HG02970 (cell line): ENCODE measurements at regions not wholly inside any gene's neighbourhood (a gene's known extent, or its start where the extent isn't known, plus 50 kb on each side); places are given as distances from the start of the nearest gene placed in this dataset.

Experiments
- ATAC-seq: cut with Tn5 transposase; IDR thresholded peaks from one replicate; pipeline ENCODE4 v1.9.1; 2021; ENCODE audit warnings: mild to moderate bottlenecking, moderate library complexity, moderate number of reproducible peaks; ENCODE audit not compliant: unreplicated experiment, low FRiP score

- ATAC-seq = no peak
Measured at GRCh38 chr21:18191139-18191538, 53.5 kb upstream of the CHODL start.

DNA sequence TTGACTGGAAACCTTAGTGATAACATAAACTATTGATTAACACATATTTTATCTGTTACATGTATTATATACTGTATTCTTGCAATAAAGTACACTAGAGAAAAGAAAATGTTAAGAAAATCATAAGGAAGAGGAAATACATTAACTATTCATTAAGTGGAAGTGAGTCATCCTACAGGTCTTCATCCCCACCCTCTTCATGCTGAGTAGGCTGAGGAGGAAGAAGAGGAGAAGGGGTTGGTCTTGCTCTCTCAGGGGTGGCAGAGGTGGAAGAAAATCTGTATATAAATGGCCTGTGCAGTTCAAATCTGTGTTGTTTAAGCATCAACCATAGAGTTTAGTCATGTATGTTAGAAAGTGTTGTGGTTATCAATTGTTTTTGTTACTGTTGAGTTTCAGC lies 66.1 kb upstream of the CHODL start:
- ATAC-seq = no peak

DNA sequence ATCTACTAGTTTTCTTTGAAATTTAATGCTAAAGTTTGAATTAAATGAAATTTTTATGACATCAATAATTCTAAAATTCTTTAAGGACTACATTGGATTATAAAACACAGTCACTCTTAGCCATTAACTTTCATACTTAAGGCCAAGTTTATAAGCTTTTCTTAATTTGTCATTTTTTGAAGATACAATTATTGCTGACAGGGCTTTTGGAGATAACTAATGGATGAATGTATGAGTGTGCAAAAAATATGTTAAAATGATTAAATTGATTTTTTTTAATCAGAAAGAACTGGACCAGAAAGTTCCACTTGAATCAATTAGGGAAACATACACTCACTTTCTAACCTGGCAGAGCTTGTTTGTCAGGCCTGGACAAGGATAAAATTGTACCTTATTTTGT lies 70.3 kb upstream of the CHODL start:
- ATAC-seq = no peak

GRCh38 chr21:18170829-18171228 lies 73.8 kb upstream of the CHODL start:
- no peak for ATAC-seq

DNA sequence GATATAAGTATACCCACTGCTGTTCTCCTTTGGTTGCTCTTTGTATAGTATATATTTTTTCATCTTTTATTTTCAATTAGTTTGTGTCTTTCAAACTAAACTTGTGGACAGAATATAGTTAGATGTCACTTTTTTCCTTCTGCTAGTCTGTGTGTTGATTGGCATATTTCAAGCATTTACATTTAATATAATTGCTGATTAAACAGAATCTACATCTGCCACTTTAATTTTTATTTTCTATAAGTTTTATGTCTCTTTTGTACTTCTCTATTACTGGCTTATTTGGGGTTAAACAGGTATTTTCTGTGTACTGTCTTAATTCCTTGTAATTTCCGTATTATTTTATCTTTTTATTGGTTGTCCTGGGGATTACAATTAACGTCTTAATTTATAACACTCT lies 74.4 kb upstream of the CHODL start:
- no peak for ATAC-seq

DNA sequence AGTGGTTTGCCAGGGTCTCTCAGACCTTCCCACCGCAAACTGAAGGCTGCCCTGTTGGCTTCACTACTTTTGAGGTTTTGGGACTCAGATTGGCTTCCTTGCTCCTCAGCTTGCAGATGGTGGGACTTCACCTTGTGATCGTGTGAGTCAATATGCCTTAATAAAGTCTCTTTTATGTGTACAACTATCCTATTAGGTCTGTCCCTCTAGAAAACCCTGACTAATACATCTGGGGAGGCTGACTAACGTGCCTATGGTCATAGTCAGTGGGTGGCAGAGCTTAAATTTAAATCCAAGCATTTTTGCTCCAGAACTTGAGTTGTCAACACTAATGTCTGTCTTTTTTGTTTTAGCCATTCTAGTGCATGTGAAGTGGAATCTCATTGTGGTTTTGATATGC lies 76.5 kb upstream of the CHODL start:
- ATAC-seq = no peak

GRCh38 chr21:18164933-18165332 lies 79.7 kb upstream of the CHODL start:
- no peak for ATAC-seq

GRCh38 chr21:18164483-18164882 lies 80.2 kb upstream of the CHODL start:
- ATAC-seq = no peak

GRCh38 chr21:18163956-18164355 lies 80.7 kb upstream of the CHODL start:
- ATAC-seq = no peak

GRCh38 chr21:18161841-18162240 lies 82.8 kb upstream of the CHODL start:
- no peak for ATAC-seq

GRCh38 chr21:18157406-18157805 lies 87.2 kb upstream of the CHODL start:
- ATAC-seq = no peak

DNA sequence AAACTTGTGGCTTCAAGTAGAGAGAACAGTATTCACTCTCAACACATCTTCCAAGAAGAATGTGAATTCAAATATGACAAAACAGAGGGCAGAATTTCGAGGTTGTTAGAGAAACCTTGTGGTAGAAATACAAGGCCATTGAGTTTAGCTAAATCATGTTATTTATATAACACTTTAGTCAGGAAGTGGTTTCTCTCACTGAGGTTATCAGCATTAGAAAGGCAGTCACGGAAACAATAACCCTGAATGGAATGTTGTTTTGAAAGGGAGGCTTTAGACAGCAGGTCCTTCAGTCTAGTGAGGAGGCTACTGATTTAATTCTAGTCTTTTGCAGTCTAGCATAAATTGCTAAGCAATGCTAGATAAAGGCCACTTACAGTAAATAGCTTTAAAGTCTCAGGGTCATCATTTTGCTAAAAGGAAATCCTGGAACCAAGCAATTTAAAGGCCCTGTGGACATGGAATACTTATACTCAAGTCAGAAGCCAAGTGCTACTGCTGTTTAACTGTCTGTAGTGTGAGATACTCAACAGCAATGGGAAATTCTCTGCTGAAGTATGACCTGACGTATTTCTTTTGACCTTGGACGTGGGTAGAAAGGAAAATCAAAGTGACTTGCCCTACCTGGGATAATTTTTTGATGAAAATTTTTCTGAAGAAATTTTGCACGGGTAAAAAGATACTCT lies 89.0 kb upstream of the CHODL start:
- ATAC-seq = no peak

GRCh38 chr21:18153063-18153462 lies 91.6 kb upstream of the CHODL start:
- no peak for ATAC-seq

GRCh38 chr21:18152371-18152770 lies 92.3 kb upstream of the CHODL start:
- ATAC-seq = no peak

DNA sequence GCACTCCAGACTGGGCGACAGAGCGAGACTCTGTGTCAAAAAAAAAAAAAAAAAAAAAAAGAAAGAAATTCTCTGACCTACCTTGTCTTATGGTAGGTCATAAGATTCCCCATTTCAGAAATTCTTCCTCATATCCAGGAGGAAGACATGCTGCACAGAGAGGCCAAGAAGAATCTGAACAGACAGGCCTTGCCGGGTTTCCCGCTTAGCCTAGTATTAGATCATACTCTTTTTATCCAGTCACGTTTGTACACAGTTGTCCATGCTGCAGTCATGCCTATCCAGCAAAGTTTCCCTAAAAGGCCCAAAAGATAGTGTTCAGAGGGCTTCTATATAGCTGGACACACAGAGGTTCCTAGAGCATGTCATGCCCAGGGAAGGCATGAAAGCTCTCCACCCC lies 93.6 kb upstream of the CHODL start:
- no peak for ATAC-seq

DNA sequence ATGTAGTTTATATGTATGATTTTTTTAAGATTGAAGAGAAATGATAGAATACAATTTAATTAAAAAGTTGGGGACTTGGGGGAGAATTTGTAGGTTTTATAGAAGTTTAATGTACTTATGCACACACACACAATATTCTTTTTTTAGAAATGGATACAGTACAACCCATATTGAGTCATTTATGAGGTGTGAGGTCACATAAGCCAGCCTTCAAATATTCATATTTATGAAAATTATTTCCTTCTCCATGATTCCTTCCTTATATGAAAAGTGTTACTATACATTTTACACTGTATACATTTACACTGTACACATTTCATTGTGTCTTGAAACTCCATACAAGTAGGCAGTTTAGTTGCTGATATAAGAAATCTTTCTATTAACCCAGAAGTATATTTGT lies 96.2 kb upstream of the CHODL start:
- no peak for ATAC-seq

- no peak for ATAC-seq
Measured at GRCh38 chr21:18147678-18148077, 97.0 kb upstream of the CHODL start.

GRCh38 chr21:18146820-18147219 lies 97.8 kb upstream of the CHODL start:
- ATAC-seq = no peak

DNA sequence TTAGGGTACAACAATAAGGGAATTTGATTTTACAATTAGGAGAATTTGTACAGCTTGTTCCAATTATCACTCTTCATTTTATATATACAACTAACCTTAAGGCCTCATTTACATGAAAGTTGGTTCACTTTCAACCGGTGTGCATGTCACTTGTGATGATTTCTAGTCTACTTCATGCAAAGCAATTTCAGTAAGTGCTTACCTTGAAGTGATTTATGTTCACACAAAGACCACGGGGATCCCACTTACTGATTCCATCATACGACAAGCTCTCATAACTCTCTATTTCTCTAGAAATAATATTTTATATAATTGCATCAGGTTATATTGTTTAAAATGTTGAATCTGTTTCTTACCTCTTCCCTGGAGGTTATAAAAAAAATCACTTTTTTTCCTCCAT lies 100.3 kb upstream of the CHODL start:
- ATAC-seq = no peak

GRCh38 chr21:18142655-18143054 lies 102.0 kb upstream of the CHODL start:
- ATAC-seq = no peak

GRCh38 chr21:18138507-18138906 lies 106.1 kb upstream of the CHODL start:
- no peak for ATAC-seq

DNA sequence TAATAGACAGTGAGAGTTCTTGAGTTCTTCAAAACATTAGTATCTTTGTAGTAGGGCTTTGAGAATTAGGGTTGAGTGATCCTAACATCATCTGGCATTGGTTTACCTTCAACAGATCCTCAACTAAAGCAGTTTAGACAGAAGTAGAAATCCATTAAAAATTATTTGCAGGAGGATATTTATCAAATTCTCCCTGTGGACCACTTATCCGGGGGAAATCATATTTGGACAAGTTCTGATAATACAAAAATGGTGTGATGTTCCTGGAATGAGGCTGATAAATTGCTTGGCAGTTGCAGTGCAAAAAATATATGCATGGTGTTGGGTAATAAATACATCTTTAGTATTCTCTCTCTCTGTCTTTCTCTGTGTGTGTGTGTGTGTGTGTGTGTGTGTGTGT lies 115.1 kb upstream of the CHODL start:
- ATAC-seq = no peak

DNA sequence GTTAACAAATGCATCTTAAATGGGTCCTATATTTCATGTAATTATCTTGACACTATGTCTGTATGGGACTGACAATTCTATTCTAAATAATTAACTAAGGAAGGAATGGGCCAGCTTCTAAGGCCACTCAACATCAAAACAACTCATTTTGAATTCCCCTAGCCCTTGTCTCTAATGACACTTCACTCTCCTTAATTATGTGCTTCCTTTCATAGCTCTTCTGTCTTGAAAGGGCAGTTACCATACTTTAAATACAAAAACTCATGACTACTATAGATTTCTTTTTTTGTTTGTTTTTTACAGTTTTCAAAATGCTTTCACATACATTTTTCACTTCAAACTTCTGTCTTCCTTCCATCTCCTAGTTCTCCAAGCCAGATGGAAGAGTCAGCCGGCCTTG lies 126.1 kb upstream of the CHODL start:
- no peak for ATAC-seq
